ENCODE measurements at regions not wholly inside any gene's neighbourhood (a gene's known extent, or its start where the extent isn't known, plus 50 kb on each side); places are given as distances from the start of the nearest gene placed in this dataset.

- Histone ChIP-seq H3K9me3 (no peaks in the 10 kb centered on the region), H3K27me3 (ENCODE audit: low read depth) (no peaks in the 10 kb centered on the region), H3K27ac (no peak overlapping the region), H3K36me3 (no peaks in the 10 kb centered on the region), H3K4me1 (no peaks in the 10 kb centered on the region), H3K4me3 (no peak overlapping the region)
- intact Hi-C loops (cut with DNase I) = no loop called here
- ATAC-seq (no peak), DNase-seq (no peak)
- no peak for TF ChIP-seq CTCF (IDR thresholded peaks at IDR 0.05)
Measured at GRCh38 chr7:41333511-41333910, 369.4 kb downstream of the INHBA start.

GRCh38 chr7:41331194-41331593 lies 371.7 kb downstream of the INHBA start:
- DNase-seq = no peak
- Histone ChIP-seq H3K36me3 (no peaks in the 10 kb centered on the region), H3K4me3 (no peak overlapping the region), H3K4me1 (no peaks in the 10 kb centered on the region), H3K9me3 (no peaks in the 10 kb centered on the region), H3K27me3 (ENCODE audit: low read depth) (no peaks in the 10 kb centered on the region), H3K27ac (no peak overlapping the region)
- no peak for ATAC-seq
- intact Hi-C loops (cut with DNase I) = no loop called here
- TF ChIP-seq CTCF (IDR thresholded peaks at IDR 0.05) = no peak

- Histone ChIP-seq H3K36me3 (no peaks in the 10 kb centered on the region), H3K4me1 (no peaks in the 10 kb centered on the region), H3K9me3 (no peaks in the 10 kb centered on the region), H3K4me3 (no peak overlapping the region), H3K27ac (no peak overlapping the region), H3K27me3 (ENCODE audit: low read depth) (no peaks in the 10 kb centered on the region)
- intact Hi-C loops (cut with DNase I) = no loop called here
- DNase-seq = no peak
- no peak for ATAC-seq
- TF ChIP-seq CTCF (IDR thresholded peaks at IDR 0.05) = no peak
Measured at GRCh38 chr7:41328544-41328943, 374.3 kb downstream of the INHBA start.

DNA sequence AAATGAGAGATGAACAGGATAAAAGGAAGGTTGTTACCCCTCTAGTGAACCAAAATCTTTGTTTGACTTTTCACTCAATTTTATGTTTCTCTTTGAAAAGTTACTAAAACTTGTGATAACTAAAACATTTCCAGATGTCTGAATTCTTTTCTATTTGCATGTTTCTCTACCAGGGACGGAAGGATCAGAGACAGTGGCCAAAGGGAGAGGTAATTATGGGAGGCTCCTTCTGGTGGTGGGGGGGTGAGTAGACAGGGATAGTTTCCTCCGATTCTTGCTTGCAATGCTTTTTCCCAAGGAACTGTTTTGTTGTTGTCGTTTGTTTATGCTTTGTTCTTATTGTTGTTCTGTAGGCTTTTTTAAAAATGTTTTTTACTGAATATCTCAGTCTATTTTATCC lies 374.8 kb downstream of the INHBA start:
- ATAC-seq = no peak
- no peak overlapping the region for H3K27ac ChIP-seq
- H3K4me1 ChIP-seq = no peaks in the 10 kb centered on the region
- H3K9me3 ChIP-seq = no peaks in the 10 kb centered on the region
- intact Hi-C loops (cut with DNase I) = no loop called here
- no peak for TF ChIP-seq CTCF (IDR thresholded peaks at IDR 0.05)
- H3K4me3 ChIP-seq = no peak overlapping the region
- no peaks in the 10 kb centered on the region for H3K36me3 ChIP-seq
- DNase-seq = no peak
- H3K27me3 ChIP-seq (ENCODE audit: low read depth) = no peaks in the 10 kb centered on the region

DNA sequence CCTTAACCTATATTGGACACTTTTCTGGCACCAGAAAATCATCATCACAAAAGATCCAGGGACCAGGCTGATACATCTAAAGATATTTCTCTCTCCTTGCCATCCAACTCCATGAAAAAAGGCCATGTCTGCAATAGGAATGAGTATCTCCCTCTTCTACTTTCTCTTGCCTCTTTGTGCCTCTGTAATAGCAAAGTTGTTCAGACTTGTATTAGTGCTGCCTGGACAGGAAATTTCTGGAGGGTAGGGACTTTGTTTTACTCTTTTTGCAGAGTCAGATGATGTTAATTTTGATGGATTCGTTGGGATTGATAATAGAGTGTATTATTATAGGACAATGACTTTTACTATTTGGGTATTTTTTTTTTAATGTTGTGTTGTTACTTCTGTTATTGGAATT lies 376.3 kb downstream of the INHBA start:
- no peak overlapping the region for H3K27ac ChIP-seq
- no peaks in the 10 kb centered on the region for H3K4me1 ChIP-seq
- no peaks in the 10 kb centered on the region for H3K9me3 ChIP-seq
- no peak overlapping the region for H3K4me3 ChIP-seq
- no peak for ATAC-seq
- no peaks in the 10 kb centered on the region for H3K27me3 ChIP-seq (ENCODE audit: low read depth)
- intact Hi-C loops (cut with DNase I) = no loop called here
- no peak for DNase-seq
- no peaks in the 10 kb centered on the region for H3K36me3 ChIP-seq
- TF ChIP-seq CTCF (IDR thresholded peaks at IDR 0.05) = no peak

GRCh38 chr7:41323806-41324205 lies 379.1 kb downstream of the INHBA start:
- H3K4me1 ChIP-seq = no peaks in the 10 kb centered on the region
- no peaks in the 10 kb centered on the region for H3K36me3 ChIP-seq
- ATAC-seq (no peak), DNase-seq (no peak)
- no peak overlapping the region for H3K4me3 ChIP-seq
- H3K27me3 ChIP-seq (ENCODE audit: low read depth) = no peaks in the 10 kb centered on the region
- H3K9me3 ChIP-seq = no peaks in the 10 kb centered on the region
- intact Hi-C loops (cut with DNase I) = no loop called here
- H3K27ac ChIP-seq = no peak overlapping the region
- no peak for TF ChIP-seq CTCF (IDR thresholded peaks at IDR 0.05)
